Osteocyte (in vitro differentiated cells): ENCODE measurements at regions not wholly inside any gene's neighbourhood (a gene's known extent, or its start where the extent isn't known, plus 50 kb on each side); places are given as distances from the start of the nearest gene placed in this dataset.

Experiments
- DNase-seq: peaks from one replicate; pipeline ENCODE4 v3.0.0; 2021; ENCODE audit warnings: mixed read lengths; ENCODE audit not compliant: unreplicated experiment; ENCODE audit errors: extremely low spot score
- H3K27ac Mint-ChIP-seq: one replicate; pipeline ENCODE4 v1.8.0; 2021; ENCODE audit warnings: mild to moderate bottlenecking, mixed read lengths; ENCODE audit not compliant: unreplicated experiment
- H3K27me3 Mint-ChIP-seq: one replicate; pipeline ENCODE4 v1.8.0; 2021; ENCODE audit warnings: mixed read lengths; ENCODE audit not compliant: unreplicated experiment
- H3K36me3 Mint-ChIP-seq: one replicate; pipeline ENCODE4 v1.8.0; 2021; ENCODE audit warnings: mixed read lengths; ENCODE audit not compliant: unreplicated experiment
- H3K4me1 Mint-ChIP-seq: one replicate; pipeline ENCODE4 v1.8.0; 2021; ENCODE audit warnings: mixed read lengths; ENCODE audit not compliant: unreplicated experiment
- H3K4me3 Mint-ChIP-seq: one replicate; pipeline ENCODE4 v1.8.0; 2021; ENCODE audit warnings: mild to moderate bottlenecking, moderate library complexity, mixed read lengths; ENCODE audit not compliant: unreplicated experiment
- H3K9me3 Mint-ChIP-seq: one replicate; pipeline ENCODE4 v1.8.0; 2021; ENCODE audit warnings: mixed read lengths; ENCODE audit not compliant: unreplicated experiment
- TF ChIP-seq, protein P1 (sequence below): fragments of 200-600 bp; sonication (generic); IDR thresholded peaks from 2 replicates; pipeline ENCODE4 v1.5.0; 2021; ENCODE audit warnings: antibody characterized with exemption, mild to moderate bottlenecking, moderate library complexity

DNA sequence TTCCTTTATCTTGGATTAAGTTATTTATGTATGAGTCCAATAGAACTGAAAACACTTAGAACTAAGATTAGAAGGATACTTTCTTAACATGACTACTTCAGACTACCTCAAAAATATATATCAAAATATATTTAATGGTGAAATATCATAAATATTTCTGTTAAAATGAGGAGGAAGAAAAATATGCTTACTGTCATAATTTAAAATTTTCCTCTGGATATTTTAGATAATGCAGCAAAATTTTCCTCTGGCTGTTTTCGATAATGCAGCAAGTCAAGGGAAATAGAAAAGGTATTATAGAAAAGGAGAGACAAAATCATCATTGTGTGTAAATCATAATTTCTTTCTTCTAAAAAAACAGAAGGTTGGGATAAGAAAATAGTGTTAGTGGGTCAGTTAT lies 263.3 kb downstream of the HS3ST3A1 start:
- no peak for DNase-seq
- TF ChIP-seq, protein P1, sequence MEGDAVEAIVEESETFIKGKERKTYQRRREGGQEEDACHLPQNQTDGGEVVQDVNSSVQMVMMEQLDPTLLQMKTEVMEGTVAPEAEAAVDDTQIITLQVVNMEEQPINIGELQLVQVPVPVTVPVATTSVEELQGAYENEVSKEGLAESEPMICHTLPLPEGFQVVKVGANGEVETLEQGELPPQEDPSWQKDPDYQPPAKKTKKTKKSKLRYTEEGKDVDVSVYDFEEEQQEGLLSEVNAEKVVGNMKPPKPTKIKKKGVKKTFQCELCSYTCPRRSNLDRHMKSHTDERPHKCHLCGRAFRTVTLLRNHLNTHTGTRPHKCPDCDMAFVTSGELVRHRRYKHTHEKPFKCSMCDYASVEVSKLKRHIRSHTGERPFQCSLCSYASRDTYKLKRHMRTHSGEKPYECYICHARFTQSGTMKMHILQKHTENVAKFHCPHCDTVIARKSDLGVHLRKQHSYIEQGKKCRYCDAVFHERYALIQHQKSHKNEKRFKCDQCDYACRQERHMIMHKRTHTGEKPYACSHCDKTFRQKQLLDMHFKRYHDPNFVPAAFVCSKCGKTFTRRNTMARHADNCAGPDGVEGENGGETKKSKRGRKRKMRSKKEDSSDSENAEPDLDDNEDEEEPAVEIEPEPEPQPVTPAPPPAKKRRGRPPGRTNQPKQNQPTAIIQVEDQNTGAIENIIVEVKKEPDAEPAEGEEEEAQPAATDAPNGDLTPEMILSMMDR = no peak
- peaks cover 11% of the 10 kb centered on the region for H3K27me3 Mint-ChIP-seq
- H3K4me3 Mint-ChIP-seq = peak overlapping the region; percentile 73
- H3K27ac Mint-ChIP-seq = no peak overlapping the region
- peaks cover 9% of the 10 kb centered on the region for H3K4me1 Mint-ChIP-seq
- no peaks in the 10 kb centered on the region for H3K36me3 Mint-ChIP-seq
- H3K9me3 Mint-ChIP-seq = no peaks in the 10 kb centered on the region

DNA sequence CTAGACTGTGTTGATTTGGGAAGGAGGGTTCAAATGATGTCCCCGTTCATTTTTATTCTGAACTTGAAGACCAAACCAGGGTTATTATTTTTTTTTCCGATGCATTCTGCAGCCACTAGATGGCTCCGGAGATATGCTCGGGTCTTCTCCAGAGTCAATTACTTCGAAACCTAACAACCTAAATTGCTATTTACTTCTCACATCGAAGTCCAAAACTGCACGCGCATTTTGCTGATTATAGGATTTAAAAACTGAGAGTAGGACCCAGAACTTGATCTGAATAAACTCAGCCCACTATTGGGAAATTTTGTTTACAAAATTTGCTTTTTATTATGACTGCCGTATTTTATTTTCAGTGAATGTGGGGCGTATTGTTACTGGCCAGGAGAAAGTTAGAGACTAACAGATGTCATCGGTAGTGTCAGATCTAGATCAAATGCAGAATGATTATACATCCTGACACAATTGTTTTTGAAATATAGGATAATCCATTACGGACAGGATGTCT lies 263.8 kb downstream of the HS3ST3A1 start:
- no peak for DNase-seq
- Mint-ChIP-seq H3K4me3 (peak overlapping the region; percentile 73), H3K4me1 (peaks cover 9% of the 10 kb centered on the region), H3K27ac (no peak overlapping the region), H3K27me3 (peaks cover 11% of the 10 kb centered on the region), H3K36me3 (no peaks in the 10 kb centered on the region), H3K9me3 (no peaks in the 10 kb centered on the region)
- TF ChIP-seq, protein P1 = peak; percentile 90

DNA sequence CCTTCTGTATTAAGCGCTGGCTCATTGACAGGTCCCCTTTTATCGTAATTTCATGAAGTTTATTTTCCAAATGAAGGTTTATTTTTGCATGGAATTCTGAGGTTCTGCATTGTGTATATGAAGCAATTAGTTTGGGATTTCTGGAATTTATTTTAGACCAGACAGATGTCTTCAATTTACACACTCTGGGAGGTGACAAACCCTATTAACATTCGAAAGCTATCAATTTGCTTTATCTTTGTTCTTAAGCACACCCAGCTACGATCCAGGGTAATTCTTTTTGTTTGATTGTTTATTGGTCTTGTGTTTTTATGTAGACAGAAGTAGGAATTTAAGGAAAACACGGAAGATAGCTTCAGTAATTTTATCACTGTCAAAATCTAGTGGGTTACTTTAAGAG lies 264.6 kb downstream of the HS3ST3A1 start:
- no peak for DNase-seq
- H3K27me3 Mint-ChIP-seq = peaks cover 12% of the 10 kb centered on the region
- H3K36me3 Mint-ChIP-seq = no peaks in the 10 kb centered on the region
- TF ChIP-seq, protein P1 = no peak
- no peak overlapping the region for H3K27ac Mint-ChIP-seq
- H3K4me1 Mint-ChIP-seq = peaks cover 9% of the 10 kb centered on the region
- H3K9me3 Mint-ChIP-seq = peaks cover 4% of the 10 kb centered on the region
- H3K4me3 Mint-ChIP-seq = no peak overlapping the region

DNA sequence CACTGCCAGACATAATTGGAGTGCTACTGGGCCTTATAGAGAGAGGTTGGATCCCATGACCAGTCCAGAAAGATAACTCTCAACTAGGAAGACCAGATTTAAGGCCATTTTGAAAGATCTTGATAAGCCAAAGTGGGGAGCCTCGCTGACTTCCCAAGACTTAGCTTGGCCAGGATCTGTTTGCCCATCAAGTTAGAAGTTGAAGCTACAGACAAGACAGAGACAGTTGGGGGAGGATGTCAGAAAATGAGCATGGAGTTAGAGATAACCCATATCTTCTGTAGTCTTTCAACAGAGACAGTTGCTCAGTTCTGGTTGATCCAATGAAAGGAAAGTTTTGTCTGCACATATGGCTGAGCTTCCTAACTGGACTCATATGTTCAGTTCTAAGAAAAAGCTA lies 267.4 kb downstream of the HS3ST3A1 start:
- no peak overlapping the region for H3K4me3 Mint-ChIP-seq
- H3K4me1 Mint-ChIP-seq = peaks cover 12% of the 10 kb centered on the region
- no peak overlapping the region for H3K27ac Mint-ChIP-seq
- TF ChIP-seq, protein P1 = no peak
- DNase-seq = no peak
- H3K36me3 Mint-ChIP-seq = no peaks in the 10 kb centered on the region
- peaks cover 16% of the 10 kb centered on the region for H3K27me3 Mint-ChIP-seq
- H3K9me3 Mint-ChIP-seq = peaks cover 5% of the 10 kb centered on the region

DNA sequence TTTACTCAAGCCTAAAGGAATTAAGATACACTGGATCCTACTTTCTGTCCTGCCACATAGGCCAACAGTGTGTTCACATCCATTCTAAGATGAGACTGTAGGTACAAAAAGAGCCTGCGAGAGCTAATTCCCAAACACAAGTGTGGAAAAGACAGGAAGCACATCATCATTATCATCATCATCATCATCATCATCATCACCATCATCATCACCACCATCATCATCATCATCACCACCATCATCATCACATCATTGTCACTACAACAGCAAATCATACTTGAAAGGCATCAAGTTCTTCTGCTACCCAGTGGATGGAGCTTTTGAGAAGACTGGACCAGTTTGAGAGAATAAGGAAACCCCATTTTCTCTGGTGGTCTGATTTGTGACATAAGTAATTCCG lies 268.1 kb downstream of the HS3ST3A1 start:
- no peak for DNase-seq
- TF ChIP-seq, protein P1 = no peak
- no peak overlapping the region for H3K4me3 Mint-ChIP-seq
- H3K27me3 Mint-ChIP-seq = peaks cover 16% of the 10 kb centered on the region
- H3K36me3 Mint-ChIP-seq = no peaks in the 10 kb centered on the region
- H3K4me1 Mint-ChIP-seq = peaks cover 12% of the 10 kb centered on the region
- H3K27ac Mint-ChIP-seq = no peak overlapping the region
- peaks cover 5% of the 10 kb centered on the region for H3K9me3 Mint-ChIP-seq
